Fibroblast of lung (primary cell): ENCODE measurements at regions not wholly inside any gene's neighbourhood (a gene's known extent, or its start where the extent isn't known, plus 50 kb on each side); places are given as distances from the start of the nearest gene placed in this dataset.

Experiments used
- DNase-seq, 2 donors: peaks; one replicate each; pipeline versions ENCODE4 v3.0.0 to v3.0.0-alpha.2; 2010; ENCODE audit warnings: low read depth in 2 of 2
- H2AFZ ChIP-seq: 2 replicates; pipeline ENCODE4 v1.5.1; 2012; ENCODE audit warnings: low read length, control low read depth, inconsistent platforms
- H3K27ac ChIP-seq: 2 replicates; pipeline ENCODE4 v1.5.1; 2011; ENCODE audit warnings: low read length, control low read depth; ENCODE audit not compliant: insufficient read depth
- H3K27me3 ChIP-seq: 2 replicates; pipeline ENCODE4 v1.5.1; 2011; ENCODE audit warnings: mild to moderate bottlenecking, low read length; ENCODE audit not compliant: control insufficient read depth, insufficient read depth
- H3K36me3 ChIP-seq: 2 replicates; pipeline ENCODE4 v1.5.1; 2011; ENCODE audit warnings: low read length; ENCODE audit not compliant: control insufficient read depth, insufficient read depth
- H3K4me1 ChIP-seq: 2 replicates; pipeline ENCODE4 v1.5.1; 2011; ENCODE audit warnings: low read length; ENCODE audit not compliant: control insufficient read depth, insufficient read depth; ENCODE audit errors: extremely low read depth
- H3K4me2 ChIP-seq: 2 replicates; pipeline ENCODE4 v1.5.1; 2011; ENCODE audit warnings: low read length, control low read depth; ENCODE audit not compliant: insufficient read depth; ENCODE audit errors: extremely low read depth
- H3K4me3 ChIP-seq, 4 experiments: fragments of 200-600 bp in 1 of 4; sonication (generic) in 1 of 4; replicated peaks in 1 of 4; 2 replicates each; pipeline ENCODE4 v1.5.1; 2011 to 2016; ENCODE audit warnings: low read length in 4 of 4, low read depth in 3 of 4, mild to moderate bottlenecking in 3 of 4, control low read depth in 2 of 4, inconsistent platforms in 1 of 4, mixed read lengths in 1 of 4; ENCODE audit not compliant: insufficient read depth in 1 of 4; ENCODE audit errors: control extremely low read depth in 1 of 4
- H3K79me2 ChIP-seq: 2 replicates; pipeline ENCODE4 v1.5.1; 2012; ENCODE audit warnings: mild to moderate bottlenecking, low read length, inconsistent platforms; ENCODE audit not compliant: control insufficient read depth, insufficient read depth
- H3K9ac ChIP-seq: 2 replicates; pipeline ENCODE4 v1.5.1; 2011; ENCODE audit warnings: mild to moderate bottlenecking, low read length, control low read depth; ENCODE audit not compliant: insufficient read depth
- H3K9me3 ChIP-seq: 2 replicates; pipeline ENCODE4 v1.5.1; 2012; ENCODE audit warnings: low read depth, low read length; ENCODE audit not compliant: control insufficient read depth, insufficient read depth
- H4K20me1 ChIP-seq: 2 replicates; pipeline ENCODE4 v1.5.1; 2011; ENCODE audit warnings: low read length; ENCODE audit not compliant: control insufficient read depth, insufficient read depth; ENCODE audit errors: extremely low read depth
- CTCF ChIP-seq, 2 donors: IDR thresholded peaks in 1 of 2; conservative IDR thresholded peaks in 1 of 2; 1 replicate in 1 of 2; 2 replicates in 1 of 2; pipeline ENCODE4 v1.5.1; 2011 to 2012; ENCODE audit warnings: low read length in 2 of 2, control low read depth in 1 of 2, inconsistent platforms in 1 of 2, low read depth in 1 of 2, mild to moderate bottlenecking in 1 of 2
- EZH2 ChIP-seq: IDR thresholded peaks from 2 replicates; pipeline ENCODE4 v1.5.1; 2012; ENCODE audit warnings: low read length, control low read depth, mild to moderate bottlenecking; ENCODE audit errors: missing control alignments

- Histone ChIP-seq H3K4me2 (no peak overlapping the region), H3K4me3 (no peak overlapping the region), H3K9ac (no peak overlapping the region), H3K9me3 (no peaks in the 10 kb centered on the region), H3K27ac (no peak overlapping the region), H3K27me3 (no peaks in the 10 kb centered on the region), H3K36me3 (no peaks in the 10 kb centered on the region), H4K20me1 (no peaks in the 10 kb centered on the region), H2AFZ (no peak overlapping the region), H3K4me1 (no peaks in the 10 kb centered on the region), H3K79me2 (no peaks in the 10 kb centered on the region)
- DNase-seq, result peak; percentile 13 to 40
- no peak for TF ChIP-seq EZH2
- no peak for TF ChIP-seq CTCF (conservative IDR thresholded peaks at IDR 0.05 in 1 of 2, IDR thresholded peaks at IDR 0.05 in 1 of 2; ENCODE audit: low read depth in 1 of 2, low read length in 2 of 2)
Measured at GRCh38 chr5:116696366-116696765, 121.7 kb upstream of the SEMA6A start.

- Histone ChIP-seq H3K9me3 (no peaks in the 10 kb centered on the region), H3K4me3 (no peak overlapping the region), H3K79me2 (no peaks in the 10 kb centered on the region), H2AFZ (no peak overlapping the region), H3K9ac (no peak overlapping the region), H3K4me1 (no peaks in the 10 kb centered on the region), H3K4me2 (no peak overlapping the region), H3K27ac (no peak overlapping the region), H4K20me1 (no peaks in the 10 kb centered on the region), H3K36me3 (no peaks in the 10 kb centered on the region), H3K27me3 (no peaks in the 10 kb centered on the region)
- no peak for DNase-seq
- no peak for TF ChIP-seq EZH2
- no peak for TF ChIP-seq CTCF (conservative IDR thresholded peaks at IDR 0.05 in 1 of 2, IDR thresholded peaks at IDR 0.05 in 1 of 2; ENCODE audit: low read depth in 1 of 2, low read length in 2 of 2)
Measured at GRCh38 chr5:116695681-116696080, 121.1 kb upstream of the SEMA6A start.

- Histone ChIP-seq H3K4me3 (no peak overlapping the region), H4K20me1 (no peaks in the 10 kb centered on the region), H3K4me2 (no peak overlapping the region), H3K9me3 (no peaks in the 10 kb centered on the region), H3K79me2 (no peaks in the 10 kb centered on the region), H3K4me1 (no peaks in the 10 kb centered on the region), H3K27me3 (no peaks in the 10 kb centered on the region), H3K36me3 (no peaks in the 10 kb centered on the region), H3K27ac (no peak overlapping the region), H3K9ac (no peak overlapping the region), H2AFZ (no peak overlapping the region)
- no peak for TF ChIP-seq EZH2
- TF ChIP-seq CTCF (conservative IDR thresholded peaks at IDR 0.05 in 1 of 2, IDR thresholded peaks at IDR 0.05 in 1 of 2; ENCODE audit: low read depth in 1 of 2, low read length in 2 of 2), result no peak
- no peak for DNase-seq
Measured at GRCh38 chr5:116686438-116686837, 111.8 kb upstream of the SEMA6A start.
